GM23338 (cell line): ENCODE measurements at regions not wholly inside any gene's neighbourhood (a gene's known extent, or its start where the extent isn't known, plus 50 kb on each side); places are given as distances from the start of the nearest gene placed in this dataset.

Experiments used
- CREB1 ChIP-seq: fragments of 250-450 bp; sonication (Bioruptor Pico); IDR thresholded peaks from 2 replicates; pipeline ENCODE4 v1.5.0; 2020; ENCODE audit warnings: low read depth, mild to moderate bottlenecking, moderate library complexity
- EZH2 ChIP-seq: fragments of 200-600 bp; sonication (generic); IDR thresholded peaks from one replicate; pipeline ENCODE4 v1.8.0; 2017; ENCODE audit warnings: antibody characterized with exemption, mild to moderate bottlenecking, low read depth; ENCODE audit not compliant: unreplicated experiment
- EZH2phosphoT487 ChIP-seq: fragments of 200-600 bp; sonication (generic); IDR thresholded peaks from one replicate; pipeline ENCODE4 v1.8.1; 2018; ENCODE audit warnings: antibody characterized with exemption; ENCODE audit not compliant: unreplicated experiment
- POLR2AphosphoS5 ChIP-seq: IDR thresholded peaks from 2 replicates; pipeline ENCODE4 v1.6.1; 2016; ENCODE audit warnings: antibody characterized with exemption, low read depth
- ZNF114 ChIP-seq: fragments of 250-450 bp; sonication (Bioruptor Pico); IDR thresholded peaks from 2 replicates; pipeline ENCODE4 v1.5.0; 2020; ENCODE audit warnings: mild to moderate bottlenecking, moderate library complexity
- ZNF462 ChIP-seq: fragments of 250-450 bp; sonication (Bioruptor Pico); IDR thresholded peaks from 2 replicates; pipeline ENCODE4 v1.5.0; 2020; ENCODE audit warnings: mild to moderate bottlenecking, moderate library complexity
- TF ChIP-seq, protein P1 (sequence below), 2 experiments: fragments of 200-600 bp in 1 of 2; sonication (generic) in 1 of 2; conservative IDR thresholded peaks; 2 replicates each; pipeline versions ENCODE4 v1.5.1 to v1.6.1; 2016 to 2017; ENCODE audit warnings: antibody characterized with exemption in 2 of 2, low read depth in 2 of 2, mild to moderate bottlenecking in 2 of 2, moderate library complexity in 1 of 2
- TF ChIP-seq, protein P2 (sequence below): IDR thresholded peaks from one replicate; pipeline ENCODE4 v1.6.1; 2018; ENCODE audit warnings: antibody characterized with exemption; ENCODE audit not compliant: unreplicated experiment
- TF ChIP-seq, protein P3 (sequence below): IDR thresholded peaks from 2 replicates; pipeline ENCODE4 v1.6.1; 2016; ENCODE audit warnings: antibody characterized with exemption

DNA sequence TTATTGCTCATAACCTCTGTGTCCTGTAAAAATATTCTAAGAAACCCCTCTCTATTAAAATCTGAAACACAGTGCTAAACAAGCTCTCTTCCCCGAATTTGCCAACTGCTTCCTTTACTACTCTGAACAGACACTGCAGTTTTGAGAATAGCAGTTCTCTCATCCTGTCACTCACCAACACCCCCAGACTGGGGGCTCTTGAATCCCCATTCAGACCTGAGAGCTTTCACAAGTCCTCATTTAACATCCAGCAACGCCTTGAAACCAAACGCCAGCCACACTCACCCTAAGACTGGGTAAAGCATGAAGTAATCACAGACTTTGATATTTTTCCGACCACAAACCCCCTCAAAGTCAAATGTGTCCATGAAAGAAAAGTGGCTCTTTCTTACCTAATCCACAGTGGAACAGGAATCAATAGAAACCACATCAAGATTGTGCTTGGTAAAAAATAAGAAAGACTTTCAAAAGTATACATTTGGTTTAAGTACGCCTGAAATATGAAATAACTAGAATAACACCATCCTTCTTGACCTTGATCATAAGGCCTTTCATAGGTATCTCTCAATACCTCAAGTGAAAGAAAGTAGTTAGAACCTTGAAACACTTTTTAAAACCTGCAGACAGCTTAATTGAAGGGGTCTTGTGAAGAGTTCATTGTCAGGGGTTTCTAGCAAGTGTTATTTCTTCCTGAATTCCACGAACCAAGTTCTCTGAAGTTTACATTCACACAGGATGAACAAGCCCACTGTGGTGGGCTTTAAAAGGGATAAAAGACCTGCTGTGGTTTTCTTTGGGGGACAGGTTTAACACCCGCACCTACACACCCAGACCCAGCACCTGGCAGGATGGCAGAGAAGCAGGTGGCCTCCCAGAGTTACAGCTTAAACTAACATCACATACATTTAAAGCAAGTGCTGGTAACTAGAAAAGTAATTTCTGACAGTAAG is 412.6 kb downstream of the MLLT3 start:
- no peak for TF ChIP-seq EZH2
- TF ChIP-seq POLR2AphosphoS5 = no peak
- TF ChIP-seq, protein P1, sequence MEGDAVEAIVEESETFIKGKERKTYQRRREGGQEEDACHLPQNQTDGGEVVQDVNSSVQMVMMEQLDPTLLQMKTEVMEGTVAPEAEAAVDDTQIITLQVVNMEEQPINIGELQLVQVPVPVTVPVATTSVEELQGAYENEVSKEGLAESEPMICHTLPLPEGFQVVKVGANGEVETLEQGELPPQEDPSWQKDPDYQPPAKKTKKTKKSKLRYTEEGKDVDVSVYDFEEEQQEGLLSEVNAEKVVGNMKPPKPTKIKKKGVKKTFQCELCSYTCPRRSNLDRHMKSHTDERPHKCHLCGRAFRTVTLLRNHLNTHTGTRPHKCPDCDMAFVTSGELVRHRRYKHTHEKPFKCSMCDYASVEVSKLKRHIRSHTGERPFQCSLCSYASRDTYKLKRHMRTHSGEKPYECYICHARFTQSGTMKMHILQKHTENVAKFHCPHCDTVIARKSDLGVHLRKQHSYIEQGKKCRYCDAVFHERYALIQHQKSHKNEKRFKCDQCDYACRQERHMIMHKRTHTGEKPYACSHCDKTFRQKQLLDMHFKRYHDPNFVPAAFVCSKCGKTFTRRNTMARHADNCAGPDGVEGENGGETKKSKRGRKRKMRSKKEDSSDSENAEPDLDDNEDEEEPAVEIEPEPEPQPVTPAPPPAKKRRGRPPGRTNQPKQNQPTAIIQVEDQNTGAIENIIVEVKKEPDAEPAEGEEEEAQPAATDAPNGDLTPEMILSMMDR (conservative IDR thresholded peaks at IDR 0.05; ENCODE audit: low read depth in 2 of 2) = no peak
- no peak for TF ChIP-seq EZH2phosphoT487
- TF ChIP-seq, protein P2, sequence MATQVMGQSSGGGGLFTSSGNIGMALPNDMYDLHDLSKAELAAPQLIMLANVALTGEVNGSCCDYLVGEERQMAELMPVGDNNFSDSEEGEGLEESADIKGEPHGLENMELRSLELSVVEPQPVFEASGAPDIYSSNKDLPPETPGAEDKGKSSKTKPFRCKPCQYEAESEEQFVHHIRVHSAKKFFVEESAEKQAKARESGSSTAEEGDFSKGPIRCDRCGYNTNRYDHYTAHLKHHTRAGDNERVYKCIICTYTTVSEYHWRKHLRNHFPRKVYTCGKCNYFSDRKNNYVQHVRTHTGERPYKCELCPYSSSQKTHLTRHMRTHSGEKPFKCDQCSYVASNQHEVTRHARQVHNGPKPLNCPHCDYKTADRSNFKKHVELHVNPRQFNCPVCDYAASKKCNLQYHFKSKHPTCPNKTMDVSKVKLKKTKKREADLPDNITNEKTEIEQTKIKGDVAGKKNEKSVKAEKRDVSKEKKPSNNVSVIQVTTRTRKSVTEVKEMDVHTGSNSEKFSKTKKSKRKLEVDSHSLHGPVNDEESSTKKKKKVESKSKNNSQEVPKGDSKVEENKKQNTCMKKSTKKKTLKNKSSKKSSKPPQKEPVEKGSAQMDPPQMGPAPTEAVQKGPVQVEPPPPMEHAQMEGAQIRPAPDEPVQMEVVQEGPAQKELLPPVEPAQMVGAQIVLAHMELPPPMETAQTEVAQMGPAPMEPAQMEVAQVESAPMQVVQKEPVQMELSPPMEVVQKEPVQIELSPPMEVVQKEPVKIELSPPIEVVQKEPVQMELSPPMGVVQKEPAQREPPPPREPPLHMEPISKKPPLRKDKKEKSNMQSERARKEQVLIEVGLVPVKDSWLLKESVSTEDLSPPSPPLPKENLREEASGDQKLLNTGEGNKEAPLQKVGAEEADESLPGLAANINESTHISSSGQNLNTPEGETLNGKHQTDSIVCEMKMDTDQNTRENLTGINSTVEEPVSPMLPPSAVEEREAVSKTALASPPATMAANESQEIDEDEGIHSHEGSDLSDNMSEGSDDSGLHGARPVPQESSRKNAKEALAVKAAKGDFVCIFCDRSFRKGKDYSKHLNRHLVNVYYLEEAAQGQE = no peak
- TF ChIP-seq ZNF462 (CRISPR knock-in tag) = no peak
- no peak for TF ChIP-seq ZNF114 (CRISPR knock-in tag)
- no peak for TF ChIP-seq CREB1 (CRISPR knock-in tag)
- TF ChIP-seq, protein P3, sequence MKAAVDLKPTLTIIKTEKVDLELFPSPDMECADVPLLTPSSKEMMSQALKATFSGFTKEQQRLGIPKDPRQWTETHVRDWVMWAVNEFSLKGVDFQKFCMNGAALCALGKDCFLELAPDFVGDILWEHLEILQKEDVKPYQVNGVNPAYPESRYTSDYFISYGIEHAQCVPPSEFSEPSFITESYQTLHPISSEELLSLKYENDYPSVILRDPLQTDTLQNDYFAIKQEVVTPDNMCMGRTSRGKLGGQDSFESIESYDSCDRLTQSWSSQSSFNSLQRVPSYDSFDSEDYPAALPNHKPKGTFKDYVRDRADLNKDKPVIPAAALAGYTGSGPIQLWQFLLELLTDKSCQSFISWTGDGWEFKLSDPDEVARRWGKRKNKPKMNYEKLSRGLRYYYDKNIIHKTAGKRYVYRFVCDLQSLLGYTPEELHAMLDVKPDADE = no peak
